HepG2 (cell line): ENCODE measurements at regions not wholly inside any gene's neighbourhood (a gene's known extent, or its start where the extent isn't known, plus 50 kb on each side); places are given as distances from the start of the nearest gene placed in this dataset.

Experiments
- HOXA5 ChIP-seq: sonication (generic); formaldehyde crosslinking; IDR thresholded peaks from 2 replicates; pipeline ENCODE4 v1.4.0; 2020; ENCODE audit warnings: missing genetic modification reagents
- JUND ChIP-seq: sonication (generic); formaldehyde crosslinking; IDR thresholded peaks from 2 replicates; pipeline ENCODE4 v1.8.0; 2022; ENCODE audit warnings: mild to moderate bottlenecking, missing genetic modification reagents
- KDM1A ChIP-seq: IDR thresholded peaks from 2 replicates; pipeline ENCODE4 v1.6.1; 2016; ENCODE audit warnings: missing compliant biosample characterization
- KIAA2018 ChIP-seq: sonication (generic); formaldehyde crosslinking; IDR thresholded peaks from 2 replicates; pipeline ENCODE4 v1.5.0; 2020; ENCODE audit warnings: mild to moderate bottlenecking, missing genetic modification reagents, borderline replicate concordance
- MIXL1 ChIP-seq: IDR thresholded peaks from 2 replicates; pipeline ENCODE4 v1.6.1; 2016
- NFE2L2 ChIP-seq: fragments of 150-350 bp; IDR thresholded peaks from 2 replicates; pipeline ENCODE4 v1.6.1; 2014; ENCODE audit warnings: low read length
- POLR2AphosphoS5 ChIP-seq: IDR thresholded peaks from 2 replicates; pipeline ENCODE4 v1.6.1; 2012; ENCODE audit warnings: low read depth, low read length
- RCOR2 ChIP-seq: IDR thresholded peaks from 2 replicates; pipeline ENCODE4 v1.6.1; 2016; ENCODE audit warnings: missing biosample characterization, missing genetic modification reagents
- ZFP37 ChIP-seq: sonication (generic); formaldehyde crosslinking; IDR thresholded peaks from 2 replicates; pipeline ENCODE4 v1.4.0; 2020; ENCODE audit warnings: missing genetic modification reagents, borderline replicate concordance
- ZNF18 ChIP-seq: sonication (generic); formaldehyde crosslinking; IDR thresholded peaks from 2 replicates; pipeline ENCODE4 v1.8.0; 2022; ENCODE audit warnings: mild to moderate bottlenecking, missing genetic modification reagents; ENCODE audit not compliant: insufficient replicate concordance
- ZNF225 ChIP-seq: sonication (generic); formaldehyde crosslinking; IDR thresholded peaks from 2 replicates; pipeline ENCODE4 v1.4.0; 2020; ENCODE audit warnings: mild to moderate bottlenecking, missing genetic modification reagents
- ZNF3 ChIP-seq: IDR thresholded peaks from 2 replicates; pipeline ENCODE4 v1.7.0; 2017; ENCODE audit warnings: inconsistent platforms
- ZNF496 ChIP-seq: sonication (generic); formaldehyde crosslinking; IDR thresholded peaks from 2 replicates; pipeline ENCODE4 v1.8.1; 2023; ENCODE audit warnings: mild to moderate bottlenecking, moderate library complexity, missing genetic modification reagents; ENCODE audit not compliant: insufficient replicate concordance
- TF ChIP-seq, protein P1 (sequence below): sonication (generic); formaldehyde crosslinking; IDR thresholded peaks from 2 replicates; pipeline ENCODE4 v1.5.1; 2020; ENCODE audit warnings: mild to moderate bottlenecking, missing genetic modification reagents
- TF ChIP-seq, protein P2 (sequence below): sonication (generic); formaldehyde crosslinking; IDR thresholded peaks from 2 replicates; pipeline ENCODE4 v1.8.1; 2023; ENCODE audit warnings: missing genetic modification reagents, inconsistent platforms, borderline replicate concordance

GRCh38 chr2:111246620-111247061, 125.9 kb downstream of the BCL2L11 start (continued):
- TF ChIP-seq POLR2AphosphoS5 (no peak), ZNF225 (CRISPR knock-in tag) (no peak), MIXL1 (CRISPR knock-in tag) (peak; percentile 83), JUND (CRISPR knock-in tag) (no peak), ZFP37 (CRISPR knock-in tag) (peak; percentile 92; the same call in 1 of the 2 replicates), ZNF3 (CRISPR knock-in tag) (no peak), ZNF18 (CRISPR knock-in tag) (peak; percentile 93), NFE2L2 (no peak), ZNF496 (CRISPR knock-in tag) (no peak), HOXA5 (CRISPR knock-in tag) (peak; percentile 29; the same call in 1 of the 2 replicates), KDM1A (0 out of 2 replicates have a peak, but pooled peaks have one; percentile 69), RCOR2 (CRISPR knock-in tag) (peak; percentile 80), KIAA2018 (0 out of 2 replicates have a peak, but pooled peaks have one; percentile 64)
- TF ChIP-seq, protein P1, sequence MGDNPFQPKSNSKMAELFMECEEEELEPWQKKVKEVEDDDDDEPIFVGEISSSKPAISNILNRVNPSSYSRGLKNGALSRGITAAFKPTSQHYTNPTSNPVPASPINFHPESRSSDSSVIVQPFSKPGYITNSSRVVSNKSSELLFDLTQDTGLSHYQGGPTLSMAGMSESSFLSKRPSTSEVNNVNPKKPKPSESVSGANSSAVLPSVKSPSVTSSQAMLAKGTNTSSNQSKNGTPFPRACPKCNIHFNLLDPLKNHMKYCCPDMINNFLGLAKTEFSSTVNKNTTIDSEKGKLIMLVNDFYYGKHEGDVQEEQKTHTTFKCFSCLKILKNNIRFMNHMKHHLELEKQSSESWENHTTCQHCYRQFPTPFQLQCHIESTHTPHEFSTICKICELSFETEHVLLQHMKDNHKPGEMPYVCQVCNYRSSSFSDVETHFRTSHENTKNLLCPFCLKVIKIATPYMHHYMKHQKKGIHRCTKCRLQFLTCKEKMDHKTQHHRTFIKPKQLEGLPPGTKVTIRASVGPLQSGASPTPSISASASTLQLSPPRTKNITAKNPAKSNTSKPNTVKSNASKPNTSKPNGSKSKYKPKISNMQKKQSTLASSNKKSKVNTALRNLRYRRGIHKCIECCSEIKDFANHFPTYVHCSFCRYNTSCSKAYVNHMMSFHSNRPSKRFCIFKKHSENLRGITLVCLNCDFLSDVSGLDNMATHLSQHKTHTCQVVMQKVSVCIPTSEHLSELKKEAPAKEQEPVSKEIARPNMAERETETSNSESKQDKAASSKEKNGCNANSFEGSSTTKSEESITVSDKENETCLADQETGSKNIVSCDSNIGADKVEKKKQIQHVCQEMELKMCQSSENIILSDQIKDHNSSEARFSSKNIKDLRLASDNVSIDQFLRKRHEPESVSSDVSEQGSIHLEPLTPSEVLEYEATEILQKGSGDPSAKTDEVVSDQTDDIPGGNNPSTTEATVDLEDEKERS (CRISPR knock-in tag): peak; percentile 87; the same call in 1 of the 2 replicates
- TF ChIP-seq, protein P2, sequence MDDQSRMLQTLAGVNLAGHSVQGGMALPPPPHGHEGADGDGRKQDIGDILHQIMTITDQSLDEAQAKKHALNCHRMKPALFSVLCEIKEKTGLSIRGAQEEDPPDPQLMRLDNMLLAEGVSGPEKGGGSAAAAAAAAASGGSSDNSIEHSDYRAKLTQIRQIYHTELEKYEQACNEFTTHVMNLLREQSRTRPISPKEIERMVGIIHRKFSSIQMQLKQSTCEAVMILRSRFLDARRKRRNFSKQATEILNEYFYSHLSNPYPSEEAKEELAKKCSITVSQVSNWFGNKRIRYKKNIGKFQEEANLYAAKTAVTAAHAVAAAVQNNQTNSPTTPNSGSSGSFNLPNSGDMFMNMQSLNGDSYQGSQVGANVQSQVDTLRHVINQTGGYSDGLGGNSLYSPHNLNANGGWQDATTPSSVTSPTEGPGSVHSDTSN (CRISPR knock-in tag): no peak
